ENCODE measurements at regions not wholly inside any gene's neighbourhood (a gene's known extent, or its start where the extent isn't known, plus 50 kb on each side); places are given as distances from the start of the nearest gene placed in this dataset.

DNA sequence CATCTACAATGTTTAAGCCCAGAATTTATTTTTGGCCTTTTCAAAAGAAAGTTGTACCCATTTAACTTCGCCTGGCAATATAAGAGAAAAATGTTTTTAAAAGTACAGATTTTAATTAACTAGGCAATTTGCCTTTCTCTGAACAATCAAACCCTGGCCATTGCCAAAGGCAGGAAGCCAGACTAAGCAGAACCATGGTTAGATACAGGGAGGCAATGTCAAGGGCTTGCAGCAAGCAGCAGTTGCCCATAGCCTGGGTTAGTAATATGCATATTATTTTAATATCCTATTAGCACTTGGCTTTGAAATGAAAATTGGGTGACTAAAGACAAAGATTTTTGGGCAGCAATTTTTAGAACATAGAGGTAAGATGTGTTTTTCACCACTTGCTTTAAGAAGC lies 51.1 kb upstream of the FRMD6 start:
- Histone ChIP-seq H3K27ac (ENCODE audit: insufficient read depth, low read length) (no peak overlapping the region), H3K4me3 (replicated peaks in 1 of 4; ENCODE audit: control extremely low read depth in 1 of 4, insufficient read depth in 1 of 4, low read depth in 3 of 4, low read length in 4 of 4) (no peak overlapping the region), H3K36me3 (ENCODE audit: control insufficient read depth, insufficient read depth, low read length) (no peaks in the 10 kb centered on the region), H4K20me1 (ENCODE audit: control insufficient read depth, extremely low read depth, insufficient read depth, low read length) (no peaks in the 10 kb centered on the region), H3K4me1 (ENCODE audit: control insufficient read depth, extremely low read depth, insufficient read depth, low read length) (peaks cover 22% of the 10 kb centered on the region), H3K9ac (ENCODE audit: insufficient read depth, low read length) (no peak overlapping the region), H3K79me2 (ENCODE audit: control insufficient read depth, insufficient read depth, low read length) (no peaks in the 10 kb centered on the region), H3K9me3 (ENCODE audit: control insufficient read depth, insufficient read depth, low read depth, low read length) (no peaks in the 10 kb centered on the region), H3K27me3 (ENCODE audit: control insufficient read depth, insufficient read depth, low read length) (no peaks in the 10 kb centered on the region), H3K4me2 (ENCODE audit: extremely low read depth, insufficient read depth, low read length) (no peak overlapping the region), H2AFZ (ENCODE audit: low read length) (no peak overlapping the region)
- DNase-seq (ENCODE audit: low read depth in 2 of 2) = no peak
- TF ChIP-seq, protein P1, sequence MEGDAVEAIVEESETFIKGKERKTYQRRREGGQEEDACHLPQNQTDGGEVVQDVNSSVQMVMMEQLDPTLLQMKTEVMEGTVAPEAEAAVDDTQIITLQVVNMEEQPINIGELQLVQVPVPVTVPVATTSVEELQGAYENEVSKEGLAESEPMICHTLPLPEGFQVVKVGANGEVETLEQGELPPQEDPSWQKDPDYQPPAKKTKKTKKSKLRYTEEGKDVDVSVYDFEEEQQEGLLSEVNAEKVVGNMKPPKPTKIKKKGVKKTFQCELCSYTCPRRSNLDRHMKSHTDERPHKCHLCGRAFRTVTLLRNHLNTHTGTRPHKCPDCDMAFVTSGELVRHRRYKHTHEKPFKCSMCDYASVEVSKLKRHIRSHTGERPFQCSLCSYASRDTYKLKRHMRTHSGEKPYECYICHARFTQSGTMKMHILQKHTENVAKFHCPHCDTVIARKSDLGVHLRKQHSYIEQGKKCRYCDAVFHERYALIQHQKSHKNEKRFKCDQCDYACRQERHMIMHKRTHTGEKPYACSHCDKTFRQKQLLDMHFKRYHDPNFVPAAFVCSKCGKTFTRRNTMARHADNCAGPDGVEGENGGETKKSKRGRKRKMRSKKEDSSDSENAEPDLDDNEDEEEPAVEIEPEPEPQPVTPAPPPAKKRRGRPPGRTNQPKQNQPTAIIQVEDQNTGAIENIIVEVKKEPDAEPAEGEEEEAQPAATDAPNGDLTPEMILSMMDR (conservative IDR thresholded peaks at IDR 0.05 in 1 of 2, IDR thresholded peaks at IDR 0.05 in 1 of 2; ENCODE audit: low read depth in 1 of 2, low read length in 2 of 2) = no peak
- TF ChIP-seq EZH2 (IDR thresholded peaks at IDR 0.05; ENCODE audit: low read length, missing control alignments) = no peak

Data from fibroblast of lung (primary cell).